Epithelial cell of proximal tubule (primary cell): ENCODE measurements at regions not wholly inside any gene's neighbourhood (a gene's known extent, or its start where the extent isn't known, plus 50 kb on each side); places are given as distances from the start of the nearest gene placed in this dataset.
"Not testable (repeated sequence)": the region's sequence is repeated elsewhere in the genome, so short reads cannot be mapped to it uniquely, and the experiment has no call there.

Experiments used
- DNase-seq: peaks from one replicate; pipeline ENCODE4 v3.0.0-alpha.2; 2011; ENCODE audit warnings: low read depth
- H3K4me3 ChIP-seq: 2 replicates; pipeline ENCODE4 v1.5.1; 2011; ENCODE audit warnings: low read depth, mild to moderate bottlenecking, low read length
- CTCF ChIP-seq: conservative IDR thresholded peaks from 2 replicates; pipeline ENCODE4 v1.5.1; 2012; ENCODE audit warnings: low read depth, mild to moderate bottlenecking, low read length

GRCh38 chr3:165946360-165946759, 109.1 kb upstream of the BCHE start:
- no peak for TF ChIP-seq CTCF
- no peak overlapping the region for H3K4me3 ChIP-seq
- no peak for DNase-seq

- no peak for DNase-seq
- H3K4me3 ChIP-seq = no peak overlapping the region
- no peak for TF ChIP-seq CTCF
These were observed 101.8 kb upstream of the BCHE start for GRCh38 chr3:165938986-165939540.

GRCh38 chr3:165936081-165936480, 98.9 kb upstream of the BCHE start:
- not testable (repeated sequence) for DNase-seq, H3K4me3 ChIP-seq

- not testable (repeated sequence) for DNase-seq, H3K4me3 ChIP-seq
These were observed 87.1 kb upstream of the BCHE start for GRCh38 chr3:165924301-165924791.

- H3K4me3 ChIP-seq = no peak overlapping the region
- no peak for TF ChIP-seq CTCF
- DNase-seq = no peak
These were observed 83.8 kb upstream of the BCHE start for GRCh38 chr3:165920984-165921383.

- no peak for DNase-seq
- TF ChIP-seq CTCF = no peak
- H3K4me3 ChIP-seq = no peak overlapping the region
These were observed 82.1 kb upstream of the BCHE start for GRCh38 chr3:165919284-165919683.

- no peak for DNase-seq
- TF ChIP-seq CTCF = no peak
- H3K4me3 ChIP-seq = no peak overlapping the region
These were observed 81.4 kb upstream of the BCHE start for GRCh38 chr3:165918657-165918979.

GRCh38 chr3:165917938-165918656, 80.9 kb upstream of the BCHE start:
- not testable (repeated sequence) for DNase-seq, H3K4me3 ChIP-seq

GRCh38 chr3:165915104-165915503, 77.9 kb upstream of the BCHE start:
- not testable (repeated sequence) for H3K4me3 ChIP-seq, DNase-seq
